Endothelial cell of umbilical vein (primary cell): ENCODE measurements at regions not wholly inside any gene's neighbourhood (a gene's known extent, or its start where the extent isn't known, plus 50 kb on each side); places are given as distances from the start of the nearest gene placed in this dataset.

ENCODE experiments used
- BruUV-seq: library from RNA; stranded (reverse); fragments of 400-500 nt; replicated peaks from 2 replicates; lab custom pipeline; 2021; lab: Mats Ljungman, UMichigan
- CTCF ChIA-PET: fragments of 300-600, 350-600 bp; sonication (Branson Sonifier 250); formaldehyde crosslinking; loops from one replicate; lab custom pipeline; 2021; ENCODE audit warnings: antibody characterized with exemption, inconsistent platforms; lab: Charles Lee
- POLR2A ChIA-PET: fragments of 300-600, 350-600 bp; sonication (Branson Sonifier 250); formaldehyde crosslinking; loops from one replicate; lab custom pipeline; 2021; ENCODE audit warnings: antibody characterized with exemption, inconsistent platforms; lab: Charles Lee
- DNase-seq: peaks from one replicate; pipeline ENCODE4 v3.0.0-alpha.2; 2011; ENCODE audit warnings: low read depth, low spot score
- FAIRE-seq: peaks from 2 replicates; lab custom pipeline; 2011; peaks lifted over from hg19 to GRCh38; lab: Jason Lieb, UNC
- H2AFZ ChIP-seq: 2 replicates; pipeline ENCODE4 v1.6.0; 2012; ENCODE audit warnings: low read depth, low read length, control low read depth, inconsistent platforms
- H3K27ac ChIP-seq: 2 replicates; pipeline ENCODE4 v1.5.1; 2011; ENCODE audit warnings: low read depth, mild to moderate bottlenecking, control low read depth, low read length, moderate library complexity; ENCODE audit not compliant: insufficient read depth
- H3K27me3 ChIP-seq, 2 experiments: 2 replicates each; pipeline versions ENCODE4 v1.6.0 to v1.6.1; 2011; ENCODE audit warnings: low read length in 2 of 2, mixed read lengths in 1 of 2; ENCODE audit not compliant: control insufficient read depth in 2 of 2, insufficient read depth in 2 of 2
- H3K36me3 ChIP-seq, 2 experiments: 2 replicates in 1 of 2; 3 replicates in 1 of 2; pipeline ENCODE4 v1.5.1; 2011; ENCODE audit warnings: low read length in 2 of 2, mild to moderate bottlenecking in 1 of 2, moderate library complexity in 1 of 2; ENCODE audit not compliant: control insufficient read depth in 2 of 2, insufficient read depth in 2 of 2; ENCODE audit errors: extremely low read depth in 1 of 2
- H3K4me1 ChIP-seq: 3 replicates; pipeline ENCODE4 v1.5.1; 2011; ENCODE audit warnings: mild to moderate bottlenecking, low read length; ENCODE audit not compliant: control insufficient read depth, insufficient read depth; ENCODE audit errors: extremely low read depth
- H3K4me2 ChIP-seq: 2 replicates; pipeline ENCODE4 v1.6.1; 2011; ENCODE audit warnings: low read length, control low read depth, mixed read lengths; ENCODE audit not compliant: insufficient read depth
- H3K4me3 ChIP-seq, 3 experiments: fragments of 200-600 bp in 1 of 3; sonication (generic), shearing (Covaris generic) in 1 of 3; replicated peaks in 1 of 3; 2 replicates each; pipeline ENCODE4 v1.5.1; 2011 to 2016; ENCODE audit warnings: control low read depth in 3 of 3, low read length in 3 of 3, mild to moderate bottlenecking in 2 of 3, inconsistent platforms in 1 of 3, low read depth in 1 of 3, moderate library complexity in 1 of 3; ENCODE audit not compliant: insufficient read depth in 1 of 3
- H3K79me2 ChIP-seq: 2 replicates; pipeline ENCODE4 v1.6.0; 2012; ENCODE audit warnings: low read length, inconsistent platforms; ENCODE audit not compliant: control insufficient read depth, insufficient read depth
- H3K9ac ChIP-seq: replicated peaks from 2 replicates; pipeline ENCODE3; 2011; ENCODE audit warnings: low read length, control low read depth; ENCODE audit not compliant: insufficient read depth; ENCODE audit errors: extremely low read depth
- H3K9me1 ChIP-seq: replicated peaks from 3 replicates; pipeline ENCODE4 v1.6.0; 2011; ENCODE audit warnings: mild to moderate bottlenecking, low read length; ENCODE audit not compliant: control insufficient read depth, insufficient read depth; ENCODE audit errors: extremely low read depth
- H3K9me3 ChIP-seq: replicated peaks from 2 replicates; pipeline ENCODE4 v1.5.1; 2012; ENCODE audit warnings: low read length, inconsistent platforms; ENCODE audit not compliant: control insufficient read depth, insufficient read depth
- H4K20me1 ChIP-seq: replicated peaks from 2 replicates; pipeline ENCODE3; 2011; ENCODE audit warnings: mild to moderate bottlenecking, low read length; ENCODE audit not compliant: control insufficient read depth, insufficient read depth; ENCODE audit errors: extremely low read depth
- EZH2 ChIP-seq: IDR thresholded peaks from 2 replicates; pipeline ENCODE4 v1.6.1; 2012; ENCODE audit warnings: borderline replicate concordance, low read depth, mild to moderate bottlenecking, moderate library complexity, low read length, inconsistent platforms; ENCODE audit not compliant: severe bottlenecking
- FOS ChIP-seq: IDR thresholded peaks from 2 replicates; pipeline ENCODE4 v1.6.1; 2011; ENCODE audit warnings: mild to moderate bottlenecking, low read length, moderate library complexity, borderline replicate concordance; ENCODE audit not compliant: insufficient read depth
- GATA2 ChIP-seq: IDR thresholded peaks from 2 replicates; pipeline ENCODE4 v1.7.0; 2011; ENCODE audit warnings: low read depth, mild to moderate bottlenecking, moderate library complexity, mixed read lengths, low read length; ENCODE audit not compliant: insufficient read length, insufficient read depth
- JUN ChIP-seq: IDR thresholded peaks from 2 replicates; pipeline ENCODE4 v1.6.1; 2011; ENCODE audit warnings: borderline replicate concordance, low read depth; ENCODE audit not compliant: insufficient read length, insufficient read depth
- MYC ChIP-seq: IDR thresholded peaks from one replicate; pipeline ENCODE4 v1.6.1; 2011; ENCODE audit warnings: mild to moderate bottlenecking, low read depth, low read length
- POLR2A ChIP-seq: IDR thresholded peaks from 2 replicates; pipeline ENCODE4 v1.6.1; 2012; ENCODE audit warnings: low read depth, mild to moderate bottlenecking, control low read depth, low read length
- POLR2AphosphoS5 ChIP-seq: IDR thresholded peaks from 2 replicates; pipeline ENCODE4 v1.6.1; 2012; ENCODE audit warnings: low read depth, mild to moderate bottlenecking, control low read depth, low read length, moderate library complexity; ENCODE audit not compliant: insufficient read depth
- dilution Hi-C: fragments of 300-500 bp; cut with MboI; formaldehyde crosslinking; loops from one replicate; pipeline ENCODE4 v1.15.0; 2019; ENCODE audit warnings: low sequenced_read_pairs; ENCODE audit not compliant: extremely low pct_ligation_motif_present
- intact Hi-C: fragments of 100-400 bp; cut with micrococcal nuclease; formaldehyde crosslinking; loops from one replicate; pipeline ENCODE4 v1.10.0; 2022
- TF ChIP-seq, protein P1 (sequence below): IDR thresholded peaks from 2 replicates; pipeline ENCODE4 v1.6.1; 2011; ENCODE audit not compliant: insufficient read depth, insufficient read length
- TF ChIP-seq, protein P2 (sequence below), 2 donors: IDR thresholded peaks; 1 replicate in 1 of 2; 2 replicates in 1 of 2; pipeline ENCODE4 v1.5.1; 2011; ENCODE audit warnings: low read length in 2 of 2, mild to moderate bottlenecking in 2 of 2, moderate library complexity in 2 of 2, control low read depth in 1 of 2, inconsistent platforms in 1 of 2, low read depth in 1 of 2; ENCODE audit not compliant: insufficient read depth in 1 of 2; ENCODE audit errors: extremely low read depth in 1 of 2

DNA sequence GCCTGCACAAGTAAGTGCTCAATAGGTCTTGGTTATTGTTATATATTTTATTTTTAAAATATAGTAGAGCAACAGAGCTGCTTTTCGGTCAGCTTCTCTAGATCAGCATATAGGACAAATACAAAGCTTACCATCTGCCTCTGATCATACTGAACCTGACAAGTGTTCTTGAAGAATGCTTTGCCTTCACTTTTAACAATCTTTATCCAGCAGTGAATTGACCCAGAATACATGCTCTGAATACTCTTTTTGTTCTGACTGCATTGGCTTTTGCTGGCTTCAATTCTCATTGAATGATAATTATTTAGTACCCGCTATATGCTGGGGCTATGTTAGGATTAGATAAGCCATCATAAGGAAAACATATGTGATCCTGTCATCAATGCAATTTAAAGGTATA is 137.8 kb downstream of the DHRS2 start:
- no peaks in the 10 kb centered on the region for H3K4me1 ChIP-seq
- no peaks in the 10 kb centered on the region for H3K9me3 ChIP-seq
- intact Hi-C loops, result no loop called here
- no peak overlapping the region for H3K27ac ChIP-seq
- no peaks in the 10 kb centered on the region for H4K20me1 ChIP-seq
- no peaks in the 10 kb centered on the region for H3K9me1 ChIP-seq
- H3K27me3 ChIP-seq, result peaks cover 1 to 4% of the 10 kb centered on the region in 2 experiments
- H3K9ac ChIP-seq, result no peak overlapping the region
- DNase-seq (no peak), FAIRE-seq (no peak)
- ChIA-PET CTCF (interaction anchor here (1.8 kb wide), 1 partner anchor 10 kb away, joined by 6 read pairs; no protein-coding TSS in a partner anchor), POLR2A (no interaction called here)
- no peaks in the 10 kb centered on the region for H3K79me2 ChIP-seq
- BruUV-seq, result no TSS peak
- H3K4me3 ChIP-seq, result no peak overlapping the region
- H3K36me3 ChIP-seq, result no peaks in the 10 kb centered on the region
- dilution Hi-C loops, result no loop called here
- TF ChIP-seq, protein P1, sequence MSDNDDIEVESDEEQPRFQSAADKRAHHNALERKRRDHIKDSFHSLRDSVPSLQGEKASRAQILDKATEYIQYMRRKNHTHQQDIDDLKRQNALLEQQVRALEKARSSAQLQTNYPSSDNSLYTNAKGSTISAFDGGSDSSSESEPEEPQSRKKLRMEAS, result no peak
- TF ChIP-seq MYC (no peak), FOS (no peak), EZH2 (no peak), POLR2A (no peak), GATA2 (no peak), POLR2AphosphoS5 (no peak), JUN (no peak)
- TF ChIP-seq, protein P2, sequence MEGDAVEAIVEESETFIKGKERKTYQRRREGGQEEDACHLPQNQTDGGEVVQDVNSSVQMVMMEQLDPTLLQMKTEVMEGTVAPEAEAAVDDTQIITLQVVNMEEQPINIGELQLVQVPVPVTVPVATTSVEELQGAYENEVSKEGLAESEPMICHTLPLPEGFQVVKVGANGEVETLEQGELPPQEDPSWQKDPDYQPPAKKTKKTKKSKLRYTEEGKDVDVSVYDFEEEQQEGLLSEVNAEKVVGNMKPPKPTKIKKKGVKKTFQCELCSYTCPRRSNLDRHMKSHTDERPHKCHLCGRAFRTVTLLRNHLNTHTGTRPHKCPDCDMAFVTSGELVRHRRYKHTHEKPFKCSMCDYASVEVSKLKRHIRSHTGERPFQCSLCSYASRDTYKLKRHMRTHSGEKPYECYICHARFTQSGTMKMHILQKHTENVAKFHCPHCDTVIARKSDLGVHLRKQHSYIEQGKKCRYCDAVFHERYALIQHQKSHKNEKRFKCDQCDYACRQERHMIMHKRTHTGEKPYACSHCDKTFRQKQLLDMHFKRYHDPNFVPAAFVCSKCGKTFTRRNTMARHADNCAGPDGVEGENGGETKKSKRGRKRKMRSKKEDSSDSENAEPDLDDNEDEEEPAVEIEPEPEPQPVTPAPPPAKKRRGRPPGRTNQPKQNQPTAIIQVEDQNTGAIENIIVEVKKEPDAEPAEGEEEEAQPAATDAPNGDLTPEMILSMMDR (IDR thresholded peaks at IDR 0.05; ENCODE audit: extremely low read depth in 1 of 2, insufficient read depth in 1 of 2, low read depth in 1 of 2, low read length in 2 of 2), result no peak
- no peak overlapping the region for H2AFZ ChIP-seq
- no peak overlapping the region for H3K4me2 ChIP-seq
